HG03354 (cell line): ENCODE measurements at regions not wholly inside any gene's neighbourhood (a gene's known extent, or its start where the extent isn't known, plus 50 kb on each side); places are given as distances from the start of the nearest gene placed in this dataset.
"Not testable (repeated sequence)": the region's sequence is repeated elsewhere in the genome, so short reads cannot be mapped to it uniquely, and the experiment has no call there.

Experiments used
- ATAC-seq: cut with Tn5 transposase; IDR thresholded peaks from one replicate; pipeline ENCODE4 v1.9.1; 2021; ENCODE audit warnings: mild to moderate bottlenecking; ENCODE audit not compliant: unreplicated experiment, poor library complexity, severe bottlenecking

GRCh38 chr2:142591420-142591819 is 286.0 kb upstream of the KYNU start:
- no peak for ATAC-seq

GRCh38 chr2:142588269-142588668 is 289.2 kb upstream of the KYNU start:
- no peak for ATAC-seq

DNA sequence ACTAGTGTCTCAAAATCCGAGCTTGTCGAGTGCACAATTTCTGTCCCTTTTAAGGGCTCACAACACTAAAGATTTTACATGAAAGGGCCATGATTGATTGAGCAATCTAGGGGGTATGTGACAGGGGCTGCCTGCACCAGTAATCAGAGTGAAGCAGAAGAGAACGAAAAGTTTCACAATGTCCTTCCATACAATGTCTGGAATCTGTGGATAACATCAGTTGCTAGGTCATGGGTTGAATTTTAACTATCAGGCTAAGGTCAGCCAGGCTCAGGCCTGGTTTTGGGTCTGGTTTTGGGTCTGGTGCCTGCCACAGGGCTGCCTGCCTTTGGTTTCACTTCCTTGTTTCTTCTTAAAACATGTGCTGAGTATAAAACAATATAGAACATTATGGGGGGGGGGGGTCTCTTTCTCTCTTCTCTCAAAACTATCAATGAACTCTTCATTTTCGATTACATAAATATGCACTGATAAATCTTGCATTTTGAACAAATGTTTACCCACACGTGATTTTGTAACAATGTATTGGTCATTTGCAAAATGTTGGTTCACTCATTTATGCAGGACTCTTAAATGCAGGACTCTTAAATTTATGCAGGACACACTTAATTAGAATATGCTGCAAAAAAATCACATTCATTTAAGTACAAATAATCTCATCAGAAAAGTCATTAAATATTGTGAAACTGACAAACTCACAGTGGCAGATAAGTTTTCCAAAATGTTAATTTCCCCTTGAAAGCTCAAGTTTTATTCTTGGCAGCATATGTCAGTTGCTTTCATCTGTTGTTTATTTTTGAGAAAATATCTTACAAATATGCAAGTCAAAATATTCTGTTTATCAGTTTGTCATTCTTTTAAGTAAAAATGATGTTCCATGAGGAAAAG is 290.5 kb upstream of the KYNU start:
- no peak for ATAC-seq

DNA sequence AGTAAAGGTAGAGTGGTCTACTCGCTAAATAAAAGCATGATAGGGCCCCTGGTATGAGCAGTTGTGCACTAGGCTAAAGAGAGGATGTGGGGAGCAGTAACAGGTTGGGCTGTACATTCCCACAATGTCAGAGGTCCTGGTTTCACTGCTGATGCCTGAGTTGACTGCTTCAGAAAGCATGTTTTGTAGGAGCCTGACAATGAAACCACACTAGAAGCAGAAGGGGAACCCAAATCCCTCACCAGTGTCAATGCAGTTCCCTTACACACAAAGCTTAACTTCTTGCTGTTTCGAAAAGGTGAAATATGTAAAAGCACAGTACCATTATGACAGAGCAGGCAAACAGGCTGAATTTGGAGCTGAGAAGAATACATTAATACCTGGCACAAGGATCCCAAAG is 291.7 kb upstream of the KYNU start:
- peak; percentile 61 for ATAC-seq

DNA sequence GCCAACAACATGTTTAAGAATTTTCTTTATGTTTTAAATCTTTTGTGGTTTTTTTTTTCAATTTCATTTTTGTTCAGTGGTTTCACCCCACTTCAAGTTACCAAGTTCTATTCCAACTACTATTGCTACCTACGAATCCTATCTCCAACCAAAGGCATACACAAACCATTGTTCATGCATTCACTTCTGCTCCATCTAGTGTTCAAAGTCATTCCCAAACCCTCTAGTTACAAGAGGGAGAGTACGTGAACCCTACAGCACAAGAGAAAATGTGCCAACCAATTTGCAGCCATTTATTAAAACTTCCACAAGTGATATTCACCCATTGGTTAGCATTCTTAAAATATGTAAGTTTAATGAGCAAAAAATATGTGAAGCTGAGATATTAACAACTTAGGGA is 295.1 kb upstream of the KYNU start:
- no peak for ATAC-seq

- no peak for ATAC-seq
Observed at GRCh38 chr2:142581491-142581890, 296.0 kb upstream of the KYNU start.

GRCh38 chr2:142580691-142581090 is 296.8 kb upstream of the KYNU start:
- no peak for ATAC-seq

DNA sequence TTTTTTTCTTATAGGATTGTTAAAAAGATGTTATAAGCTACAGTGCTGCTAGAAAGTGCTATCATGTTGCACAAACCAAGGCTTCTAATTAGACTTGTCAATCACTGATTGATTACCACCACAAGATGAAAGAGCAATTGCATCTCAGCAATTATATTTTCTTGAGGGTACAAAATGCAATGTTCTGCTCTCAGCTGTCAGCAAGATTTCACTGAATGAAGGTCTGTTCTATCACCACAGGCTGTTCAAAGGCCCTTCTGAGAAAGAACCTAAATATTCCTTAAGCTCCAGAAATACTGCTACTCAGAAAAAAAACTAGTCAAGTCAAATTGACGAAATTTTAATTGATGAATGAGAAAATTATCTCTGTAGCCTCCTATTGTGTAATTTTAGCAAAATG is 301.9 kb upstream of the KYNU start:
- ATAC-seq, result no peak

- no peak for ATAC-seq
Observed at GRCh38 chr2:142574388-142574787, 303.1 kb upstream of the KYNU start.

GRCh38 chr2:142572346-142573132 is 304.9 kb upstream of the KYNU start:
- no peak for ATAC-seq

DNA sequence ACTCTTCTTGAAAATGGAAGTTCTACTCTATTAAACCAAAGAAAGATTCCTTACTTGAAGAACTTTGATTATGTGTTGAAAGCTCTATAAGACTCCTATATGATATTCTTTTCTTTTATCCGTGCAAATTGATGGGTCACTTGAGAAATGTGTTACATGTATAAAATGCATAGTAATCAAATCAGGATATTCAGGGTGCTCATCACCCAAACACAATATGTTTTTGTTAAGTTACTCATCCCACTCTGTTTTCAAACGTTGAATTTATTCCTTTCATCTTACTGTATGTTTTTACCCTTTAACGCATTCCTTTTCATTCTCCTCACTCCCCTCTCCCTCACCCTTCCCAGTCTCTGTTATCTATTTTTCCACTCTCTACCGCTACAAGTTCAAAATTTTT is 305.5 kb upstream of the KYNU start:
- ATAC-seq, result no peak

DNA sequence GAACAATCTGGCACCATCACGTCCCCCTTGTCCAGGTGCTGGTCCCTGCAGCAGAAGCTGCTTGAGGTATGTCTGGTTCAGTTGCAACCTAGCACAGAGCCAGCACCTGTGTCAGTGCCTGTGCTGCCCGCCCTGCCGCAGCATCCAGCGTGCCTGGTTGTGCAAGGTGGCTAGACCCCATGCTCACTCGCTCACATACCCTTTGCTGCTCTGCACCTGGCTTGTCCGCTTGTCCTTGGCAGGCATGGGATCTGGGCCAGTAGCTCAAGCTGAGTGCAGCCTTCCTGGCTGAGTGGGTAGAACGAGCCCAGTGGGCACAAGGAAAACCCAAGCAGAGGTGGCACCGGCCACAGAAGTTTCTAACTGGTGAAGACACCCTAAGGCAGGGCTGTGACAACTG is 314.6 kb upstream of the KYNU start:
- no peak for ATAC-seq

DNA sequence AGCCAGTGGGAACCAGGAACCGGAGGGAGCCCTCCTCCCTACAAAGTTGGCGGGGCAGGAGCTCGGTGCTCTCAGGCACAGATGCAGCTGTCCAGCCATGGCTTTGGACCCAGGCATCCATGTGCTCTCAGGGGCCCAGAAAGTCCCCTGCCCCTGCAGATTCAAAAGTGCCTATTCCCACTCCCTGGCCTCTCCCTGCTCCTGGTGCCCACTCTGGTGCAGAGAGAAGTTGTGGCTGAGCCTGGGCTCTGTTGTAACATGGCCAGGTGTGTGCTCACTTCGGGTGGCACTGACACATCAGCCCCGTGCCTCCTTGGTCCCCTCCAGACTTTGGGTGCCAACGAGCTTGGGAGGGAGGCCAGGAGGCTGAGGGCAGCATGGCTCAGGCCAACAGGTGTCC is 315.8 kb upstream of the KYNU start:
- no peak for ATAC-seq

GRCh38 chr2:142557391-142557790 is 320.1 kb upstream of the KYNU start:
- ATAC-seq, result no peak

- ATAC-seq, result not testable (repeated sequence)
Observed at GRCh38 chr2:142545999-142546398, 331.5 kb upstream of the KYNU start.

DNA sequence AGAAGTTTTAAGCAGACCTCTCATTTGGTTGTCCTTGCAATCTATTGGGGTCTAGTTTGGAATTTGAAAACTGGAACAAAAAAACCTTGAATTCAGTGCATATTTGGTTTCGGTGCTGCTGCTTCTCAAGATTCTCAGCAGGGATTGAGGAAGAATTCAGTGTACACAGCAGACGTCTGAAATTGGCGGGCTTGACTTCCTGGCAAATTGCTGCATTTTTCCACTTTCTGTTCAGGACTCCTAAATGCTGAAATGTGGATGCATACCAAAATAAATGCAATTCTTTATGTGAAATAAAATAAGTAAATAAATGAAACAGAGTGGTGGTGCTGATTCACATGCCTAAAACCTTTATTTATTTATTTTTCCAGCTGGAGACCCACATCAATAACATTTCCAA is 332.4 kb upstream of the KYNU start:
- no peak for ATAC-seq

- ATAC-seq, result no peak
Observed at GRCh38 chr2:142544173-142544572, 333.3 kb upstream of the KYNU start.

DNA sequence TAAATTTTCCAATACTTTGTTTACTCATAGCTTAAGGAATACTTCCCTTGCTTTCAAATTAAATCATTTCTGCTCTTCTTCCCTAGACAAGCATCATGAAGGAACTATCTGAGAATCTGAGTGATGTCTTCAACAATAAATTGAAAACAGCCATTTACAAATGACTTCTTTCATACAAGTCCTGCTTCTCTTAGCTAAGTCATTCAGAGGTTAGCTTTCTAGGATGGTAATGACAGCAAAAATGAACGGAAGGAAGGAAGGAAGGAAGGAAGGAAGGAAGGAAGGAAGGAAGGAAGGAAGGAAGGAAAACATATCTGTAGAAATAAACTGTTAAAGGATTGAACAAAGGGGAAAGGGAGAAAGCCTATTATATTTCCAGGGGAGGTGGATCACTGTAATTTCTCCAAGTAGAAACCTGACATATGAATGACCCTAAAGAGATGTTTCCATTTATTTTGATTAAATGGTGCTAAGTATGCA is 335.0 kb upstream of the KYNU start:
- ATAC-seq, result no peak

DNA sequence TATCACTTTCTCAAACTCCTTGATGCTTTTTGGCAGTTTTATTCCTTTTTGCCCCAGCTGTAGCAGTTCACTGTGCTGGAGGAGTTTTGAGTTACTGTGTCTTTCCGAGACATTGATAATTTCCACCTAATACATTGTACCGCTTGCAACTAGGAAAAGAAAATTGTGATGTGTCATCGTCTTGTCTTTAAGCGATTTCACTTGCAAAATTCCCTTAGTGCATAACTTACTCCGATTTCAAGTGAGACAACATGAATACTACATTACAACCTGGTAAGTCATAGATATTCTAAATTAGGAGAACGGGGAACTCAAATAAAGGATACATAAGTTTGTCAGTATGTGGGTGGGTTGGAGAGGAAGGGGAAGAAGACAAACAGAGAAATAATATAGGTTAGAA is 340.5 kb upstream of the KYNU start:
- no peak for ATAC-seq

DNA sequence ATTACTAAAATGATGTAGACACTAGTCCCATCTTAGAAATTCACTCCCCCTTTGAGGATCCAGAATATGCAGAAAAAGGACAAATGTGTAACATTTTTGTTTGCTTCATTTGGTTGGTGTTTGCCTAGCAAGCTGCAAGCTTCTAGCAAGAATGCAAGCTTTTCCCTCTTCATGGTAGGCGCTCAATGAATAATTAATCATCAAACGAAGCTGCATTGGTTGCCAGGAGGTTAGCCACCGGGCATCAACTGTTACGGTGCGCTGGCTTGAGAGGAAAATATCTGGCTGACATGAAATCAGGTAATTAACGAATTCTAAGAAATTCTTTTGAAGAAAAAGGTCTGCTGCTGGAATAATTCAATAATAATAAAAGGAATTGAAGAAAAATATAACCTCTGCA is 341.0 kb upstream of the KYNU start:
- ATAC-seq, result no peak

DNA sequence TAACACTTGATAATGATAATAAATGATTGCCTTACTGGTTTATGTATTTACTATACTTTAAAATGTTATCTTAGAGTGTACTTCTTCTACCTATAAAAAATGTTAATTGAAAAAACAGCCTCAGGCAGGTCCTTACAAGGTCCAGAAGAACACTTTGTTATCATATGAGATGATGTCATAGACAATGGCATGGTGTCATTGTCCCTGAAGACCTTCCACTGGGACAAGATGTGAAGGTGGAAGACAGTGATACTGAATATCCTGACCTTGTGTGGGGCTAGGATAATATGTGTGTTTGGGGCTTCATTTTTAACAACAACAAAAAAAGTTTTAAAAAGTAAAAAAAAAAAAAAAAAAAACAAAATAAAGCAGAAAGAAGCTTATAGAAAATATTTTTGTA is 342.2 kb upstream of the KYNU start:
- no peak for ATAC-seq
